ENCODE measurements at regions not wholly inside any gene's neighbourhood (a gene's known extent, or its start where the extent isn't known, plus 50 kb on each side); places are given as distances from the start of the nearest gene placed in this dataset.

DNA sequence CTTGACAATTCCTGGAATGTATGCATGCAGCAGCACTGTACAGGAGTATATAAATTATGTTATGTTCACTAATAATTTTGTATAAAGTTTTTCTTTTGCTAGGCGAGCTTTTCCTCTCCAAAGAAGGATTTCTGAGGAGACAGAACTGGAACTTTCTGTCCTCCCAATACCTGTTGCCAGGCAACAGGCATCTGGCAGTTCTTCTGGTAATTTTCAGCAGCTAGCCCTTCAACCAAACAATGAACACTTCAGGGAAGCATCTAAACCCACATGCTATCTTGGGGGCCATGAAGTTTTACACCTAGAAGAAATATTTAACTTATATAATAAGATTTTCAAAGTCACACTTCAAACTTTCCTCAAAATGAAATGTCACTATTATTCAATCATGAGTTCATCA lies 162.9 kb upstream of the SYT10 start (continued):
- no peak for TF ChIP-seq TSHZ2 (CRISPR knock-in tag; IDR thresholded peaks at IDR 0.05)

- no peak for TF ChIP-seq ZFP30 (CRISPR knock-in tag; IDR thresholded peaks at IDR 0.05)
- no peak for TF ChIP-seq POU6F1 (CRISPR knock-in tag; IDR thresholded peaks at IDR 0.05; ENCODE audit: borderline replicate concordance, low read depth)
- TF ChIP-seq RARB (CRISPR knock-in tag; IDR thresholded peaks at IDR 0.05), result no peak
- TF ChIP-seq BACH2 (CRISPR knock-in tag; IDR thresholded peaks at IDR 0.05; ENCODE audit: borderline replicate concordance), result no peak
- TF ChIP-seq TSHZ2 (CRISPR knock-in tag; IDR thresholded peaks at IDR 0.05), result no peak
- no peak for TF ChIP-seq ZNF8 (CRISPR knock-in tag; IDR thresholded peaks at IDR 0.05)
- TF ChIP-seq ZNF70 (CRISPR knock-in tag; IDR thresholded peaks at IDR 0.05), result no peak
- TF ChIP-seq SNAI2 (CRISPR knock-in tag; IDR thresholded peaks at IDR 0.05), result no peak
- TF ChIP-seq, protein P1, sequence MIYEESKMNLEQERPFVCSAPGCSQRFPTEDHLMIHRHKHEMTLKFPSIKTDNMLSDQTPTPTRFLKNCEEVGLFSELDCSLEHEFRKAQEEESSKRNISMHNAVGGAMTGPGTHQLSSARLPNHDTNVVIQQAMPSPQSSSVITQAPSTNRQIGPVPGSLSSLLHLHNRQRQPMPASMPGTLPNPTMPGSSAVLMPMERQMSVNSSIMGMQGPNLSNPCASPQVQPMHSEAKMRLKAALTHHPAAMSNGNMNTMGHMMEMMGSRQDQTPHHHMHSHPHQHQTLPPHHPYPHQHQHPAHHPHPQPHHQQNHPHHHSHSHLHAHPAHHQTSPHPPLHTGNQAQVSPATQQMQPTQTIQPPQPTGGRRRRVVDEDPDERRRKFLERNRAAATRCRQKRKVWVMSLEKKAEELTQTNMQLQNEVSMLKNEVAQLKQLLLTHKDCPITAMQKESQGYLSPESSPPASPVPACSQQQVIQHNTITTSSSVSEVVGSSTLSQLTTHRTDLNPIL (CRISPR knock-in tag; IDR thresholded peaks at IDR 0.05; ENCODE audit: low read depth), result no peak
- TF ChIP-seq ESRRG (CRISPR knock-in tag; IDR thresholded peaks at IDR 0.05), result no peak
- peak; percentile 67; the same call in 2 of the 3 replicates for ATAC-seq
Measured at GRCh38 chr12:33605757-33606156, 166.1 kb upstream of the SYT10 start.

DNA sequence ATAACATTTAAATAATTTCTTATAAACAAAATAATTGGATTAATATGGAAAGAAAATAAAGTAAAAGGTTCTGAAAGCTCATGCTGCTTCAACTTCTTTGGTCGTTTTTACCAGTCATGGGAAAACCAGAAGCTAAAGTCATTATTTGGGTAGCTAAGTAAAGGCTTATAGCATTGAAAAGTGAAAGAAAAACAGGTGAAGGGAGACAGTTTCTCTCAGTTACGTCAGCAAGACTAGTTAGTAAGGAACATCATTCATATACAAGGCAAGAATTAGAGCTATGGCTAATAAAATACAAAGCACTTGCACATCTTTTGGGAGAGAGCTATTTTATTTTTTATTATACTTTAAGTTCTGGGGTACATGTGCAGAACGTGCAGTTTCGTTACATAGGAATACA lies 170.3 kb upstream of the SYT10 start:
- ATAC-seq, result no peak
- TF ChIP-seq ZFP30 (CRISPR knock-in tag; IDR thresholded peaks at IDR 0.05), result no peak
- TF ChIP-seq ZNF70 (CRISPR knock-in tag; IDR thresholded peaks at IDR 0.05), result no peak
- no peak for TF ChIP-seq ZNF565 (CRISPR knock-in tag; conservative IDR thresholded peaks at IDR 0.05; ENCODE audit: low read depth)
- TF ChIP-seq, protein P2, sequence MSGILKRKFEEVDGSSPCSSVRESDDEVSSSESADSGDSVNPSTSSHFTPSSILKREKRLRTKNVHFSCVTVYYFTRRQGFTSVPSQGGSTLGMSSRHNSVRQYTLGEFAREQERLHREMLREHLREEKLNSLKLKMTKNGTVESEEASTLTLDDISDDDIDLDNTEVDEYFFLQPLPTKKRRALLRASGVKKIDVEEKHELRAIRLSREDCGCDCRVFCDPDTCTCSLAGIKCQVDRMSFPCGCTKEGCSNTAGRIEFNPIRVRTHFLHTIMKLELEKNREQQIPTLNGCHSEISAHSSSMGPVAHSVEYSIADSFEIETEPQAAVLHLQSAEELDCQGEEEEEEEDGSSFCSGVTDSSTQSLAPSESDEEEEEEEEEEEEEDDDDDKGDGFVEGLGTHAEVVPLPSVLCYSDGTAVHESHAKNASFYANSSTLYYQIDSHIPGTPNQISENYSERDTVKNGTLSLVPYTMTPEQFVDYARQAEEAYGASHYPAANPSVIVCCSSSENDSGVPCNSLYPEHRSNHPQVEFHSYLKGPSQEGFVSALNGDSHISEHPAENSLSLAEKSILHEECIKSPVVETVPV (CRISPR knock-in tag; IDR thresholded peaks at IDR 0.05), result no peak
- no peak for TF ChIP-seq TOX (CRISPR knock-in tag; IDR thresholded peaks at IDR 0.05; ENCODE audit: borderline replicate concordance)
- TF ChIP-seq ARNTL (CRISPR knock-in tag; IDR thresholded peaks at IDR 0.05; ENCODE audit: borderline replicate concordance, low read depth), result no peak
- no peak for TF ChIP-seq SNAI2 (CRISPR knock-in tag; IDR thresholded peaks at IDR 0.05)
- TF ChIP-seq TSHZ2 (CRISPR knock-in tag; IDR thresholded peaks at IDR 0.05), result no peak
- TF ChIP-seq, protein P3, sequence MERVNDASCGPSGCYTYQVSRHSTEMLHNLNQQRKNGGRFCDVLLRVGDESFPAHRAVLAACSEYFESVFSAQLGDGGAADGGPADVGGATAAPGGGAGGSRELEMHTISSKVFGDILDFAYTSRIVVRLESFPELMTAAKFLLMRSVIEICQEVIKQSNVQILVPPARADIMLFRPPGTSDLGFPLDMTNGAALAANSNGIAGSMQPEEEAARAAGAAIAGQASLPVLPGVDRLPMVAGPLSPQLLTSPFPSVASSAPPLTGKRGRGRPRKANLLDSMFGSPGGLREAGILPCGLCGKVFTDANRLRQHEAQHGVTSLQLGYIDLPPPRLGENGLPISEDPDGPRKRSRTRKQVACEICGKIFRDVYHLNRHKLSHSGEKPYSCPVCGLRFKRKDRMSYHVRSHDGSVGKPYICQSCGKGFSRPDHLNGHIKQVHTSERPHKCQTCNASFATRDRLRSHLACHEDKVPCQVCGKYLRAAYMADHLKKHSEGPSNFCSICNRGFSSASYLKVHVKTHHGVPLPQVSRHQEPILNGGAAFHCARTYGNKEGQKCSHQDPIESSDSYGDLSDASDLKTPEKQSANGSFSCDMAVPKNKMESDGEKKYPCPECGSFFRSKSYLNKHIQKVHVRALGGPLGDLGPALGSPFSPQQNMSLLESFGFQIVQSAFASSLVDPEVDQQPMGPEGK (CRISPR knock-in tag; IDR thresholded peaks at IDR 0.05; ENCODE audit: borderline replicate concordance), result no peak
- no peak for TF ChIP-seq ZC3H10 (CRISPR knock-in tag; IDR thresholded peaks at IDR 0.05)
- no peak for TF ChIP-seq PPARA (CRISPR knock-in tag; IDR thresholded peaks at IDR 0.05; ENCODE audit: borderline replicate concordance)
- no peak for TF ChIP-seq BACH2 (CRISPR knock-in tag; IDR thresholded peaks at IDR 0.05; ENCODE audit: borderline replicate concordance)
- no peak for TF ChIP-seq ZFP3 (CRISPR knock-in tag; IDR thresholded peaks at IDR 0.05)
- no peak for TF ChIP-seq ZNF8 (CRISPR knock-in tag; IDR thresholded peaks at IDR 0.05)
- TF ChIP-seq CSDC2 (CRISPR knock-in tag; IDR thresholded peaks at IDR 0.05), result no peak
- no peak for TF ChIP-seq RARB (CRISPR knock-in tag; IDR thresholded peaks at IDR 0.05)
- no peak for TF ChIP-seq OSR1 (CRISPR knock-in tag; IDR thresholded peaks at IDR 0.05)
- TF ChIP-seq ESRRG (CRISPR knock-in tag; IDR thresholded peaks at IDR 0.05), result no peak
- TF ChIP-seq POU6F1 (CRISPR knock-in tag; IDR thresholded peaks at IDR 0.05; ENCODE audit: borderline replicate concordance, low read depth), result no peak
